ENCODE measurements at regions not wholly inside any gene's neighbourhood (a gene's known extent, or its start where the extent isn't known, plus 50 kb on each side); places are given as distances from the start of the nearest gene placed in this dataset.

- no peak overlapping the region for H3K4me3 ChIP-seq (ENCODE audit: low read depth, low read length)
- WGBS (ENCODE audit: insufficient coverage), result no CpG with 5 or more reads among the region's 2 CpGs
- no peak overlapping the region for H3K27ac ChIP-seq (ENCODE audit: low read depth, low read length)
- H3K9me3 ChIP-seq (ENCODE audit: control insufficient read depth, insufficient read depth, low read length), result peaks cover 1% of the 10 kb centered on the region
- no peaks in the 10 kb centered on the region for H3K27me3 ChIP-seq (ENCODE audit: control insufficient read depth, insufficient read depth, low read length)
- H3K36me3 ChIP-seq (ENCODE audit: control insufficient read depth, insufficient read depth, low read length), result no peaks in the 10 kb centered on the region
- peak in 1 of 6 donors; percentile 54 for DNase-seq (ENCODE audit: low read depth in 4 of 6, low spot score in 6 of 6)
- no peaks in the 10 kb centered on the region for H3K4me1 ChIP-seq (ENCODE audit: control insufficient read depth, insufficient read depth, low read length)
Measured at GRCh38 chr1:170460414-170461155, 71.4 kb upstream of the GORAB start.

DNA sequence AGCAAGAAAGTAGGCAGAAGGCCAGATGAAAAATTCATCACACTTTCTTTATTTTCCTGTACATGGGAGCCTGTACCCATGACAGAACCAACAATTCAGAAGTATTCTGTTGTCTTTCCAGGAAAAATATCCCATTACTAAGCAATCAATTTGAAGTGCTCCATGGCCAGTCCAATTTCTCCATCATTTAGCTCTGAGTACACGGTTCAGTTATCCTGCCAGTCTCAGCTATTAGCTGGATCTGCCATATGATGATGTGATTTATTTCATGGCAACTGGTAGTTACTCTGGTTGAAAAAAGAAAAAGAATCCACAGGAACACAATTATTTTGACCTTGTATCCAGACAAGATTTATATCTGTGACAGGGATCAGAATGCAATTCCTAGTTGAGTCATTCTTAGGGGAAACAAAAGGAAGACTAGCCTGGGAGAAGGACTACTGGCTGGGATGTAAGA lies 70.6 kb upstream of the GORAB start:
- H3K27ac ChIP-seq (ENCODE audit: low read depth, low read length), result no peak overlapping the region
- no CpG with 5 or more reads among the region's 1 CpG for WGBS (ENCODE audit: insufficient coverage)

DNA sequence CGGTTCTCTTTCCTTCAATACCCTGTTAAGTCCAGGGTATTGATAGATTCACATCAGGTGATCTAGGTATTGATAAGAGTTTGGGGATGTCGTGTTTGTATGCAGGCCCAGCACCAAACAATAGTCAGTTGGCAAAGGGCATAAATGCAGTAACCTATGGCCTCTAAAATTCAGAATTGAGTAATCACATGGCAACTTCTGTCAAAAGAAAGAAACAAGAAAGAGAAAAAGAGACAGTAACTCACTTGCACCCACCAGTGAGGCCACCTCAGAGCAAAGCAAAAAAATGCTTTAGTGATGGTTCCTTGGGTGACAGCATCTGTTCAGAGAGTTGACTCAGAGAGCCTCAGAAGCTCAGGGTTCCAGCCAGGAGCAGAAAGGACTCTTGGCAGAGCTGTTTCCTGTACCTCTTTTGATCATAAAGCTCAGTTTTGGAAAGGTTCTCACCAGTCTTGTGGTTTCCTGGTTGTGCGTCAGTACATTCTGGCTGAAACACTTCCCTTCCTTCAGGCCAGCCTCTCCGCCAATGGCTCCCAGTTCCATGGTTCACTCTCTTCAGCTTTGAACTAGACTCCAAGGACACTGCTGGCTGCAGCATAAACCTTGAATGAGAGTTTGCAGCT lies 70.1 kb upstream of the GORAB start:
- peaks cover 1% of the 10 kb centered on the region for H3K9me3 ChIP-seq (ENCODE audit: control insufficient read depth, insufficient read depth, low read length)
- no peak for DNase-seq (ENCODE audit: low read depth in 4 of 6, low spot score in 6 of 6)
- 95% methylated on average over 2 of the region's 4 CpGs for WGBS (ENCODE audit: insufficient coverage)
- H3K27me3 ChIP-seq (ENCODE audit: control insufficient read depth, insufficient read depth, low read length), result no peaks in the 10 kb centered on the region
- no peak overlapping the region for H3K4me3 ChIP-seq (ENCODE audit: low read depth, low read length)
- no peak overlapping the region for H3K27ac ChIP-seq (ENCODE audit: low read depth, low read length)
- no peaks in the 10 kb centered on the region for H3K36me3 ChIP-seq (ENCODE audit: control insufficient read depth, insufficient read depth, low read length)
- no peaks in the 10 kb centered on the region for H3K4me1 ChIP-seq (ENCODE audit: control insufficient read depth, insufficient read depth, low read length)

More for the DNA sequence above, 70.6 kb upstream of the GORAB start:
- no peaks in the 10 kb centered on the region for H3K4me1 ChIP-seq (ENCODE audit: control insufficient read depth, insufficient read depth, low read length)
- peaks cover 1% of the 10 kb centered on the region for H3K9me3 ChIP-seq (ENCODE audit: control insufficient read depth, insufficient read depth, low read length)
- H3K4me3 ChIP-seq (ENCODE audit: low read depth, low read length), result no peak overlapping the region
- DNase-seq (ENCODE audit: low read depth in 4 of 6, low spot score in 6 of 6), result no peak
- no peaks in the 10 kb centered on the region for H3K36me3 ChIP-seq (ENCODE audit: control insufficient read depth, insufficient read depth, low read length)
- no peaks in the 10 kb centered on the region for H3K27me3 ChIP-seq (ENCODE audit: control insufficient read depth, insufficient read depth, low read length)

DNA sequence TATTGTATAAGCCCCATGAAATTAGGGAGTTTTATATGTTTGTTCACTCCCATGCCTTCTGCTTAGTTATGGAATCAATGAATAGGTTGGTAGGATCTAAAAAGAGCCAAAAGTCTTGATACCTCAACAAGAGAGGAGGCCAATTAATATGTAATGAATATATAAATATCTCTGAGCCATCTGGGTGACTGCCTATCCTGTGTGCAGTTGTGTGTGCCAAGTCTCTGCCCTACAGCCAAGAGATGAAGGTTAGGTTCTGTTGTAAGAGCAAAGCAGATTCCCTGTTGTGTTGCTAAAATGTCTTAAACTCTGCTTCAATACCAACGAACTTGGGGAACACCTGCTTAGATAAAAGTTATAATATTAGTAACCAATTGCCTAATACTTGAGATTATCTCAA lies 61.8 kb upstream of the GORAB start:
- Histone ChIP-seq H3K27ac (ENCODE audit: low read depth, low read length) (no peak overlapping the region), H3K4me1 (ENCODE audit: control insufficient read depth, insufficient read depth, low read length) (no peaks in the 10 kb centered on the region), H3K36me3 (ENCODE audit: control insufficient read depth, insufficient read depth, low read length) (no peaks in the 10 kb centered on the region), H3K9me3 (ENCODE audit: control insufficient read depth, insufficient read depth, low read length) (no peaks in the 10 kb centered on the region), H3K27me3 (ENCODE audit: control insufficient read depth, insufficient read depth, low read length) (no peaks in the 10 kb centered on the region), H3K4me3 (ENCODE audit: low read depth, low read length) (no peak overlapping the region)
- no CpG with 5 or more reads among the region's 1 CpG for WGBS (ENCODE audit: insufficient coverage)
- no peak for DNase-seq (ENCODE audit: low read depth in 4 of 6, low spot score in 6 of 6)

DNA sequence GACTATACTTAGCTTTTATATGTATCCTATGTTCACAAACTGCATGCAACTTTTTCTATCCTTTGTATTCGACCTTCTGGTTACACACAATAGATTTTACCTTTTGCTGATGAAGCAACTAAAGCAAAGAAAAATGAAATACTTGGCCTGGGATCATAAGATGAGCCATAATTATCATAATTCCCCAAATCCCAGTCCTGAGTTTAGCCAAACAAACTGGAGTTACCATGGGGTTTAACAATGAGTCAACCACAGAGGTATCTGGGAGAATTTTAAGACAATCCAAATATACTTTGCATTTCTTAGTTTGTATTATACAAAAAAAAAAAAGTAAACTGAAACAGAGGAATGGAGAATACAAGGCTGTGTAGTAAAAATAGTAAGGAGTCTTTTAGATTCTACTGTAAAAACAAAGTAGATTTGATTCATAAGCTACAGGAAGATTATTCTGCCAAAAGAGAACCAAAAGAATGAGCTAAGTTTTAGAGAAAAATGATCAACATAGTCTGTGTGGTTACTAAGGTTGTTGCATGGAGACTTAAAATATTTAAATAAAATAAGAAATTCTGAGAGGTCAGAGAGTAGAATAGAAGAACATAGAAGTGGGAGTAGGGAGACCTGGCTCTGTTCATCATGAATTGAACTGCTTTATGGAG lies 60.4 kb upstream of the GORAB start:
- Histone ChIP-seq H3K27me3 (ENCODE audit: control insufficient read depth, insufficient read depth, low read length) (no peaks in the 10 kb centered on the region), H3K4me1 (ENCODE audit: control insufficient read depth, insufficient read depth, low read length) (no peaks in the 10 kb centered on the region), H3K4me3 (ENCODE audit: low read depth, low read length) (no peak overlapping the region), H3K36me3 (ENCODE audit: control insufficient read depth, insufficient read depth, low read length) (no peaks in the 10 kb centered on the region), H3K9me3 (ENCODE audit: control insufficient read depth, insufficient read depth, low read length) (no peaks in the 10 kb centered on the region), H3K27ac (ENCODE audit: low read depth, low read length) (no peak overlapping the region)
- DNase-seq (ENCODE audit: low read depth in 4 of 6, low spot score in 6 of 6), result no peak
- WGBS (ENCODE audit: insufficient coverage), result no CpG with 5 or more reads among the region's 1 CpG

DNA sequence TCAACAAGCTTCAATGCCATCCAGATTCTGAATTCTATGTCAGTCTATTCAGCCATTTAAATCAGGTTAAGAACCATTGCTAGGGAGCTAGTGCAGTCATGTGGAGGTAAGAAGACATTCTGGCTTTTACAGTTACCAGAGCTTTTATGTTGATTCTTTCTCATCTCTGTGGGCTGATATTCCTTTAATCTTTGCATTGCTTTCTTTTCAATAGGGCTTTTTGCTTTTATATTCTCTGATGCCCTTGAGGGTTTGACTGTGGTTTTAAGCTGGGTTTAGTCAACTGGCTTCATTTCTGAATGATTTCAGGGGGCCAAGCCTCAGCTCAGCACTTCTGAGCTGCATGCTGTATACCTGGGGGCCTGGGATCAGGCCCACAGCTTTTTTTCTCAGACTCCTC lies 51.0 kb upstream of the GORAB start:
- H3K9me3 ChIP-seq (ENCODE audit: control insufficient read depth, insufficient read depth, low read length), result no peaks in the 10 kb centered on the region

More for the DNA sequence above, 51.0 kb upstream of the GORAB start:
- peak in 1 of 6 donors; percentile 15 for DNase-seq (ENCODE audit: low read depth in 4 of 6, low spot score in 6 of 6)
- Histone ChIP-seq H3K4me3 (ENCODE audit: low read depth, low read length) (no peak overlapping the region), H3K27ac (ENCODE audit: low read depth, low read length) (no peak overlapping the region), H3K27me3 (ENCODE audit: control insufficient read depth, insufficient read depth, low read length) (no peaks in the 10 kb centered on the region), H3K36me3 (ENCODE audit: control insufficient read depth, insufficient read depth, low read length) (no peaks in the 10 kb centered on the region), H3K4me1 (ENCODE audit: control insufficient read depth, insufficient read depth, low read length) (peaks cover 5% of the 10 kb centered on the region)
